Esophagus muscularis mucosa (tissue), 4 donors: ENCODE measurements at regions not wholly inside any gene's neighbourhood (a gene's known extent, or its start where the extent isn't known, plus 50 kb on each side); places are given as distances from the start of the nearest gene placed in this dataset.

ENCODE experiments used
- EP300 ChIP-seq: sonication (generic); formaldehyde crosslinking; IDR thresholded peaks from one replicate; pipeline ENCODE4 v1.6.1; 2017; ENCODE audit warnings: antibody characterized with exemption
- POLR2A ChIP-seq: fragments of 450-650 bp; IDR thresholded peaks from one replicate; pipeline ENCODE4 v1.6.1; 2017; ENCODE audit warnings: antibody characterized with exemption, moderate library complexity, mild to moderate bottlenecking, low read depth
- POLR2AphosphoS5 ChIP-seq, 2 donors: sonication (generic); formaldehyde crosslinking; IDR thresholded peaks; one replicate each; pipeline ENCODE4 v1.6.1; 2017; ENCODE audit warnings: antibody characterized with exemption in 2 of 2
- TF ChIP-seq, protein P1 (sequence below), 3 experiments: fragments of 200-600 bp in 2 of 3; fragments of 450-650 bp in 1 of 3; sonication (generic) in 2 of 3; IDR thresholded peaks; one replicate each; pipeline ENCODE4 v1.5.1; 2017 to 2019; ENCODE audit warnings: antibody characterized with exemption in 3 of 3, mild to moderate bottlenecking in 2 of 3, moderate library complexity in 1 of 3

GRCh38 chr5:128706269-128706668, 168.2 kb upstream of the FBN2 start:
- TF ChIP-seq, protein P1, sequence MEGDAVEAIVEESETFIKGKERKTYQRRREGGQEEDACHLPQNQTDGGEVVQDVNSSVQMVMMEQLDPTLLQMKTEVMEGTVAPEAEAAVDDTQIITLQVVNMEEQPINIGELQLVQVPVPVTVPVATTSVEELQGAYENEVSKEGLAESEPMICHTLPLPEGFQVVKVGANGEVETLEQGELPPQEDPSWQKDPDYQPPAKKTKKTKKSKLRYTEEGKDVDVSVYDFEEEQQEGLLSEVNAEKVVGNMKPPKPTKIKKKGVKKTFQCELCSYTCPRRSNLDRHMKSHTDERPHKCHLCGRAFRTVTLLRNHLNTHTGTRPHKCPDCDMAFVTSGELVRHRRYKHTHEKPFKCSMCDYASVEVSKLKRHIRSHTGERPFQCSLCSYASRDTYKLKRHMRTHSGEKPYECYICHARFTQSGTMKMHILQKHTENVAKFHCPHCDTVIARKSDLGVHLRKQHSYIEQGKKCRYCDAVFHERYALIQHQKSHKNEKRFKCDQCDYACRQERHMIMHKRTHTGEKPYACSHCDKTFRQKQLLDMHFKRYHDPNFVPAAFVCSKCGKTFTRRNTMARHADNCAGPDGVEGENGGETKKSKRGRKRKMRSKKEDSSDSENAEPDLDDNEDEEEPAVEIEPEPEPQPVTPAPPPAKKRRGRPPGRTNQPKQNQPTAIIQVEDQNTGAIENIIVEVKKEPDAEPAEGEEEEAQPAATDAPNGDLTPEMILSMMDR (IDR thresholded peaks at IDR 0.05): no peak
- no peak for TF ChIP-seq EP300
- TF ChIP-seq POLR2A: no peak
- no peak for TF ChIP-seq POLR2AphosphoS5 (IDR thresholded peaks at IDR 0.05)
